B cell (primary cell): ENCODE measurements at regions not wholly inside any gene's neighbourhood (a gene's known extent, or its start where the extent isn't known, plus 50 kb on each side); places are given as distances from the start of the nearest gene placed in this dataset.

Experiments used
- ATAC-seq: fragments of 200-7000 bp; cut with Tn5 transposase; one replicate; pipeline ENCODE4 v1.10.0; 2021; ENCODE audit warnings: low read depth, mild to moderate bottlenecking, moderate number of reproducible peaks, moderate library complexity
- CTCF ChIA-PET: fragments of 350-600 bp; sonication (Branson Sonifier 250); formaldehyde crosslinking; loops from one replicate; lab custom pipeline; 2021; ENCODE audit warnings: antibody characterized with exemption, inconsistent platforms; lab: Charles Lee
- POLR2A ChIA-PET: fragments of 350-600 bp; sonication (Branson Sonifier 250); formaldehyde crosslinking; loops from one replicate; lab custom pipeline; 2021; ENCODE audit warnings: antibody characterized with exemption; lab: Charles Lee
- DNase-seq: peaks from one replicate; pipeline ENCODE4 v3.0.0; 2013
- H2AFZ ChIP-seq: 2 replicates; pipeline ENCODE4 v1.6.1; 2012; ENCODE audit warnings: mild to moderate bottlenecking, low read depth, low read length; ENCODE audit not compliant: insufficient read depth, poor library complexity, severe bottlenecking
- H3K27ac ChIP-seq, 2 donors: 1 replicate in 1 of 2; 2 replicates in 1 of 2; pipeline ENCODE4 v1.5.1; 2012 to 2013; ENCODE audit warnings: low read length in 2 of 2, mild to moderate bottlenecking in 2 of 2, moderate library complexity in 1 of 2
- H3K27me3 ChIP-seq, 4 experiments: fragments of 200-600 bp in 1 of 4; sonication (generic) in 1 of 4; replicated peaks in 1 of 4; 1 replicate in 2 of 4; 2 replicates in 2 of 4; pipeline versions ENCODE4 v1.6.1 to v1.7.0; 2013 to 2016; ENCODE audit warnings: low read length in 3 of 4, mild to moderate bottlenecking in 2 of 4, mixed read lengths in 1 of 4, moderate library complexity in 1 of 4; ENCODE audit not compliant: insufficient read depth in 4 of 4, control insufficient read depth in 3 of 4; ENCODE audit errors: control extremely low read depth in 1 of 4
- H3K36me3 ChIP-seq, 2 experiments: replicated peaks in 1 of 2; 1 replicate in 1 of 2; 2 replicates in 1 of 2; pipeline versions ENCODE4 v1.6.1 to v1.7.1; 2013; ENCODE audit warnings: low read length in 1 of 2; ENCODE audit not compliant: insufficient read depth in 2 of 2, control insufficient read depth in 1 of 2; ENCODE audit errors: control extremely low read depth in 1 of 2, extremely low read depth in 1 of 2
- H3K4me1 ChIP-seq, 2 donors: fragments of 200-600 bp in 1 of 2; sonication (generic) in 1 of 2; 1 replicate in 1 of 2; 2 replicates in 1 of 2; pipeline versions ENCODE4 v1.5.1 to v1.6.1; 2013 to 2017; ENCODE audit warnings: low read length in 2 of 2; ENCODE audit not compliant: control insufficient read depth in 2 of 2, insufficient read depth in 2 of 2
- H3K4me2 ChIP-seq: replicated peaks from 2 replicates; pipeline ENCODE3; 2012; ENCODE audit warnings: mild to moderate bottlenecking, low read depth, low read length; ENCODE audit not compliant: poor library complexity, severe bottlenecking
- H3K4me3 ChIP-seq, 5 experiments: fragments of 200-600 bp in 1 of 5; sonication (generic) in 1 of 5; 1 replicate in 3 of 5; 2 replicates in 2 of 5; pipeline versions ENCODE4 v1.5.1 to v1.7.0; 2011 to 2016; ENCODE audit warnings: low read length in 4 of 5, mild to moderate bottlenecking in 4 of 5, low read depth in 2 of 5, control low read depth in 1 of 5, moderate library complexity in 1 of 5; ENCODE audit not compliant: insufficient read depth in 1 of 5; ENCODE audit errors: control extremely low read depth in 1 of 5, extremely low read depth in 1 of 5
- H3K79me2 ChIP-seq: fragments of 200-600 bp; sonication (generic); one replicate; pipeline ENCODE4 v1.6.0; 2016; ENCODE audit warnings: low read length; ENCODE audit not compliant: control insufficient read depth, insufficient read depth
- H3K9ac ChIP-seq: fragments of 200-600 bp; sonication (generic); 2 replicates; pipeline ENCODE4 v1.6.1; 2017; ENCODE audit warnings: mild to moderate bottlenecking, low read length, moderate library complexity
- H3K9me3 ChIP-seq, 3 donors: one replicate each; pipeline versions ENCODE4 v1.6.1 to v1.7.1; 2013; ENCODE audit warnings: low read length in 2 of 3; ENCODE audit not compliant: control insufficient read depth in 2 of 3, insufficient read depth in 1 of 3; ENCODE audit errors: control extremely low read depth in 1 of 3
- H4K20me1 ChIP-seq: 2 replicates; pipeline ENCODE4 v1.6.0; 2012; ENCODE audit warnings: mild to moderate bottlenecking, low read length; ENCODE audit not compliant: insufficient read depth, control insufficient read depth, poor library complexity, severe bottlenecking
- H3K27ac Mint-ChIP-seq: one replicate; pipeline ENCODE4 v1.8.0; 2021; ENCODE audit warnings: mixed read lengths
- H3K27me3 Mint-ChIP-seq: one replicate; pipeline ENCODE4 v1.8.0; 2021; ENCODE audit warnings: mixed read lengths
- H3K4me1 Mint-ChIP-seq: one replicate; pipeline ENCODE4 v1.8.0; 2021; ENCODE audit warnings: mixed read lengths
- H3K4me3 Mint-ChIP-seq: one replicate; pipeline ENCODE4 v1.8.0; 2021; ENCODE audit warnings: mixed read lengths
- H3K9me3 Mint-ChIP-seq: one replicate; pipeline ENCODE4 v1.8.0; 2022; ENCODE audit warnings: mixed read lengths; ENCODE audit not compliant: insufficient read depth
- CTCF ChIP-seq: fragments of 200-600 bp; IDR thresholded peaks from one replicate; pipeline ENCODE4 v1.8.0; 2022; ENCODE audit warnings: antibody characterized with exemption, mild to moderate bottlenecking
- EZH2 ChIP-seq: IDR thresholded peaks from 2 replicates; pipeline ENCODE4 v1.6.1; 2012; ENCODE audit warnings: borderline replicate concordance, low read depth, mild to moderate bottlenecking, moderate library complexity, low read length; ENCODE audit not compliant: insufficient read depth, poor library complexity, severe bottlenecking
- whole genome bisulfite sequencing: methylation state at CpG from one replicate; pipeline ENCODE4 v1.1.5; 2013; ENCODE audit warnings: missing lambda C conversion rate; ENCODE audit not compliant: insufficient coverage; 5-methylcytosine and 5-hydroxymethylcytosine counted together
- intact Hi-C: fragments of 100-400 bp; cut with micrococcal nuclease; formaldehyde crosslinking; loops from one replicate; pipeline ENCODE4 v1.10.0; 2022

DNA sequence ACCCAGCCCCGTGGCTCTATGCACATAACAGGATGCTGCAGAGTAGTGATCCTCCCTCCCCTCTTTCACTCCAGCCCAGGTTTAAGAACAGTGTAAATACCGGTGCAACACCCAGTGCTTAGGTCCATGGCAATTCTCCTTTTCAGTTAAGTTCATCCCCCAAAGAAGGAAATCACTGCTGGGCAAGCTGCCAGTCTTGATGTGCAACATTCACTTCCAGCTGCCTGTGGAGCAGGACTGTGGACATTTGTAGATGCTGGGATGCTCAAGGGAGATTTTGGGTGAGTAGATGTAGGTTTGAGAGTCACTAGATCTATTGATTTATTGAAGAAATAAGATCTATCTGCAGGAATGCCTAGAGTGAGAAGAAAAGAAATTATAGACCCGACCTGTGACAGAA lies 294.3 kb upstream of the KIAA1217 start:
- H3K27me3 Mint-ChIP-seq, result peaks cover 2% of the 10 kb centered on the region

GRCh38 chr10:23917251-23917840 lies 291.6 kb upstream of the KIAA1217 start:
- TF ChIP-seq EZH2 (no peak), CTCF (no peak)
- ATAC-seq (no peak), DNase-seq (no peak)
- WGBS, result 37% methylated on average over 3 of the region's 4 CpGs
- Histone ChIP-seq H3K27me3 (no peaks in the 10 kb centered on the region), H4K20me1 (no peaks in the 10 kb centered on the region), H3K9me3 (no peaks in the 10 kb centered on the region), H3K9ac (no peak overlapping the region), H3K79me2 (no peaks in the 10 kb centered on the region), H3K4me3 (no peak overlapping the region), H2AFZ (no peak overlapping the region), H3K4me1 (no peaks in the 10 kb centered on the region), H3K36me3 (no peaks in the 10 kb centered on the region), H3K27ac (no peak overlapping the region), H3K4me2 (no peak overlapping the region)
- CTCF ChIA-PET, result no interaction called here
- POLR2A ChIA-PET, result no interaction called here
- H3K4me1 Mint-ChIP-seq, result no peaks in the 10 kb centered on the region
- no peak overlapping the region for H3K4me3 Mint-ChIP-seq
- peaks cover 2% of the 10 kb centered on the region for H3K9me3 Mint-ChIP-seq
- H3K27me3 Mint-ChIP-seq, result peaks cover 2% of the 10 kb centered on the region
- no peak overlapping the region for H3K27ac Mint-ChIP-seq
- intact Hi-C loops, result no loop called here

More for the DNA sequence above, 294.3 kb upstream of the KIAA1217 start:
- Histone ChIP-seq H3K27me3 (no peaks in the 10 kb centered on the region), H3K4me1 (no peaks in the 10 kb centered on the region), H3K4me3 (no peak overlapping the region), H3K9me3 (no peaks in the 10 kb centered on the region), H3K27ac (no peak overlapping the region), H3K79me2 (no peaks in the 10 kb centered on the region), H4K20me1 (no peaks in the 10 kb centered on the region), H3K4me2 (no peak overlapping the region), H3K36me3 (no peaks in the 10 kb centered on the region), H2AFZ (no peak overlapping the region), H3K9ac (no peak overlapping the region)
- intact Hi-C loops, result no loop called here
- ATAC-seq (no peak), DNase-seq (no peak)
- POLR2A ChIA-PET, result no interaction called here
- no peaks in the 10 kb centered on the region for H3K4me1 Mint-ChIP-seq
- H3K4me3 Mint-ChIP-seq, result no peak overlapping the region
- peaks cover under 1% of the 10 kb centered on the region for H3K9me3 Mint-ChIP-seq
- H3K27ac Mint-ChIP-seq, result no peak overlapping the region
- no peak for TF ChIP-seq CTCF
- TF ChIP-seq EZH2, result no peak
- CTCF ChIA-PET, result no interaction called here
- WGBS, result 40% methylated on average over 1 of the region's 3 CpGs
